ENCODE measurements at regions not wholly inside any gene's neighbourhood (a gene's known extent, or its start where the extent isn't known, plus 50 kb on each side); places are given as distances from the start of the nearest gene placed in this dataset.
A peak's percentile ranks its signal among the peaks of the same experiment; 100 is the strongest.
"Not testable (repeated sequence)": the region's sequence is repeated elsewhere in the genome, so short reads cannot be mapped to it uniquely, and the experiment has no call there.

DNA sequence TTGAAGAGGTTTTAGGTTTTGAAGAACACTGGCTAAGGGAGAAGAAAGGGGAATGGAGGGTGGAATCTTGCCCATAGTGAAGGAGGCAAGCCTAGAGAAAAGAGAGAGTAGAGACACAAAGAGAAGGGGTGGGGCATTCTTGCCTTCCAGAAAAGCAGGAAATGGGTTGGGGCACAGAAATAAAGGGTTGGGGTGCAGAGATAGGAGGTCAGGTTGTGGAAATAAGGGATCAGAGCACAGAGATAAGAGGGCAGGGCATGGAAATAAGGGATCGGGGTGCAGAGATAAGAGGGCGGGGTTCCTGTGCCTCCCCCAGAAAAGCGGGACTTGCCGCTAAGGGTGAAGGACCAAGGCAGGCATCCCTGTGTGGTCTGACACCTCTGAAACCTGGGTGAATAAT is 69.9 kb downstream of the ALG1L2 start:
- H3K4me1 ChIP-seq (ENCODE audit: control insufficient read depth, insufficient read depth, low read length, poor library complexity, severe bottlenecking); H3K9me3 ChIP-seq (ENCODE audit: control insufficient read depth, low read length); H3K27me3 ChIP-seq (replicated peaks; ENCODE audit: control insufficient read depth, insufficient read depth, low read length, poor library complexity, severe bottlenecking); H3K27ac ChIP-seq (ENCODE audit: insufficient read depth, low read length, poor library complexity, severe bottlenecking); H3K36me3 ChIP-seq (ENCODE audit: control insufficient read depth, insufficient read depth, low read length); DNase-seq; H3K4me3 ChIP-seq (ENCODE audit: insufficient read depth, low read depth, low read length, poor library complexity, severe bottlenecking): not testable (repeated sequence)

DNA sequence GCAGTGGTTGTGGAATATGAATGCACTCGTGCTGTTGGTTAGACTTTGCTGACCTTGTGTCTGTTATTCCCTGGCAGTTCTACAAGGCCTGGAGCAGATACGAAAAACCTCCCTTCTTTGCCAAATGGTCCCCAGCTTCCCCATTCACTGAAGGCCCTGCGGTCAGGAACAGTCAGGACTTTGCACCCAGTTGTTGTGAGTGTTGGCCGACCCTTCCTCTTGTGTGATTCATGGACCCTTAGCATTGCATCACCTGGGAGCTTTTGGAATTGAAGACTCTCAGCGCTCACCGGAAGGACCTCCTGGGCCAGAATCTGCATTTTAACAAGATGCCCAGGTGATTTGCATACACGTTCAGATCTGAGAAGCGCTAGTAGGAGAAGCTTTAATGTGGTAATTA is 71.6 kb downstream of the ALG1L2 start:
- not testable (repeated sequence) for H3K27ac ChIP-seq (ENCODE audit: insufficient read depth, low read length, poor library complexity, severe bottlenecking); H3K9me3 ChIP-seq (ENCODE audit: control insufficient read depth, low read length); H3K27me3 ChIP-seq (replicated peaks; ENCODE audit: control insufficient read depth, insufficient read depth, low read length, poor library complexity, severe bottlenecking); H3K4me3 ChIP-seq (ENCODE audit: insufficient read depth, low read depth, low read length, poor library complexity, severe bottlenecking); DNase-seq; H3K36me3 ChIP-seq (ENCODE audit: control insufficient read depth, insufficient read depth, low read length); H3K4me1 ChIP-seq (ENCODE audit: control insufficient read depth, insufficient read depth, low read length, poor library complexity, severe bottlenecking)

DNA sequence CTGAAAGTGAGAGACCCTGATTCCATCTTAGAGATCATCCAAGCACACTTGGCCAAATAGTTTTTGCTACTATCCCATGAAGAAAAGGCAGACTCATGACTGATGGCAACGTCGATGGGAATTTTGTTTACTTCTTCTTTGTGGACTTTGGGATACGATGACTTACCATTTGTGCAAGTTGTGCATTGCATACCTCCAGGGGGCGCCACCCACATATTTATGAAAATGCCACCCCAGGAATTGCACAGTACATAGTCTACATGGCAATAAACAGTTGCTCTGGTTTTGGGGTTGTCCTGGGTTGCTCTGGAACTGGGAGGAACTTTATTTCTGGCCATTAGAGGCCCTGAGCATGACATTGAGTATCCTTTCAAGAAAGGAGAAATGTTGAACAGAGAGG is 73.8 kb downstream of the ALG1L2 start:
- not testable (repeated sequence) for H3K4me1 ChIP-seq (ENCODE audit: control insufficient read depth, insufficient read depth, low read length, poor library complexity, severe bottlenecking); DNase-seq; H3K9me3 ChIP-seq (ENCODE audit: control insufficient read depth, low read length); H3K36me3 ChIP-seq (ENCODE audit: control insufficient read depth, insufficient read depth, low read length); H3K27ac ChIP-seq (ENCODE audit: insufficient read depth, low read length, poor library complexity, severe bottlenecking); H3K4me3 ChIP-seq (ENCODE audit: insufficient read depth, low read depth, low read length, poor library complexity, severe bottlenecking); H3K27me3 ChIP-seq (replicated peaks; ENCODE audit: control insufficient read depth, insufficient read depth, low read length, poor library complexity, severe bottlenecking)

DNA sequence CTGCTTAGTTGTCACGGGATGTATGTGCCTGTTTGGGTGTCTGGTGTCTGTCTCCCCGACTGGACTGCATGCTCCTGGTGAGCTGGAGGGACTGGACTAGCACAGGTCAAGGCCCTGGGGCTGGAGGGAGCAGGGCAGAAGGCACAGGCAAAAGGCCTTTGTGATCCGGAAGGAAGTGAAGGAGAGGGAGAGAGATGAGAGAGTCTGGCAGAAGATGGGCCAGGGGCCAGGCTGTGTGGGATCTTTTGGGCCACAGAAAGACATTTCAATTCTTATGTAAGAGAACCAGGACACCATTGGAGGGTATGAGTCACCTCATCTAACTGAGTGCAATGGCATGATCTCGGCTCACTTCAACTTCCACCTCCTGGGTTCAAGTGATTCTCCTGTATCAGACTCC is 85.2 kb downstream of the ALG1L2 start:
- H3K4me1 ChIP-seq (ENCODE audit: control insufficient read depth, insufficient read depth, low read length, poor library complexity, severe bottlenecking); H3K9me3 ChIP-seq (ENCODE audit: control insufficient read depth, low read length); H3K27me3 ChIP-seq (replicated peaks; ENCODE audit: control insufficient read depth, insufficient read depth, low read length, poor library complexity, severe bottlenecking); DNase-seq; H3K27ac ChIP-seq (ENCODE audit: insufficient read depth, low read length, poor library complexity, severe bottlenecking); H3K4me3 ChIP-seq (ENCODE audit: insufficient read depth, low read depth, low read length, poor library complexity, severe bottlenecking); H3K36me3 ChIP-seq (ENCODE audit: control insufficient read depth, insufficient read depth, low read length): not testable (repeated sequence)

DNA sequence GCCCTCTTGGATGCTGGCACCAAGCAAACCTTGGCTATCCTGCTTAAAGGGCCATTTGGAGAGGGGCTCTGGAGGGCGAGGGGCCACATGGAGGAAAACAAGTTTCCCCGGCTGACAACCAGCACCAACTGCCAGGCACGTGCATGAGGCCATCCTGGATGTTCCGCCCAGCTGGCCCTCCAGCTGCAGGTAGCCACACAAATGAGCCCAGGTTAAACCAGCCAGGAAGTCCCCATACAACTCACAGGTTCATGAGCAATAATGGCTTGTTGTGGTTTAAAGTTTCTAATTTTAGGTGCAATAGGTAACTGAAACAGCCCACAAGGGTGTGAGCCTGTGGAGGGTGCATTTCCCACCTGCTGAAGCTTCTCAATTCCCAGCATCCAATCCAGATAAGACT is 93.6 kb downstream of the ALG1L2 start:
- H3K9me3 ChIP-seq (ENCODE audit: control insufficient read depth, low read length); H3K4me1 ChIP-seq (ENCODE audit: control insufficient read depth, insufficient read depth, low read length, poor library complexity, severe bottlenecking); H3K27ac ChIP-seq (ENCODE audit: insufficient read depth, low read length, poor library complexity, severe bottlenecking); H3K27me3 ChIP-seq (replicated peaks; ENCODE audit: control insufficient read depth, insufficient read depth, low read length, poor library complexity, severe bottlenecking); H3K36me3 ChIP-seq (ENCODE audit: control insufficient read depth, insufficient read depth, low read length); DNase-seq; H3K4me3 ChIP-seq (ENCODE audit: insufficient read depth, low read depth, low read length, poor library complexity, severe bottlenecking): not testable (repeated sequence)

DNA sequence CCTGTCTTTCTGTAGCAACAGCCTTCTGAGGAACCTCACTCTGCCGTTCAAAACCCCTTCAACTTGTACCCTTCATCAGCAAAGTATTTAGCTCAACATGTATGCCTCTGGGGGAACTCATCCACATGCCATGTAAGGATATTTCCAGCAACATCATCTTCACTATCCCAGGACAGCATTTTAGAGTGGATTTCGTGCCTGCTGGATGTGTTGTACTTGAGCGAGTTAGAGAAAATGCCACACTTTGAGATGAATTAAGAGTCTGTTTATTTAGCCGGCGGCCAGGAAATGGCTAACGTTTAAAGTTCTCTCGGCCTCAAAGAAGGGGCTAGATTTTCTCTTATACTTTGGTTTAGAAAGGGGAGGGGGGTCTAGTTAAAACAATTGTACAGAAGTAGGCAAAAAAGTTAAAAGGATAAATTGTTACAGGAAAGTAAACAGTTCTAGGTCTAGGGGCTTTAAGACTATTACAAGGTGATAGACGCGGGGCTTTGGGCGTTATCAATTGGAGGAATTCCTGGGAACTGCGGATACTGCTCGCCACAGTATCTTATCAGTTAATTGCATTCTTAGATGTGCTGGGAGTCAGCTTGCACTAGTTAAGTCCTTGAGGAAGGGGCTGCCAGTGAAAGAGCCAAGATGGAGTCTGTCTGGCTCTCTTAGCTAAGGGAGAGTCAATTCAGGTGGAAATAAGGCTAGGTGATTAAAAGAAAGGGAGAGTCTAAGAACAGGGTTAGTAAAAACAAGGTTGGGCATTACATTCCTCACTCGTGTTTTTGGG is 95.0 kb downstream of the ALG1L2 start:
- H3K27ac ChIP-seq (ENCODE audit: insufficient read depth, low read length, poor library complexity, severe bottlenecking): not testable (repeated sequence)

DNA sequence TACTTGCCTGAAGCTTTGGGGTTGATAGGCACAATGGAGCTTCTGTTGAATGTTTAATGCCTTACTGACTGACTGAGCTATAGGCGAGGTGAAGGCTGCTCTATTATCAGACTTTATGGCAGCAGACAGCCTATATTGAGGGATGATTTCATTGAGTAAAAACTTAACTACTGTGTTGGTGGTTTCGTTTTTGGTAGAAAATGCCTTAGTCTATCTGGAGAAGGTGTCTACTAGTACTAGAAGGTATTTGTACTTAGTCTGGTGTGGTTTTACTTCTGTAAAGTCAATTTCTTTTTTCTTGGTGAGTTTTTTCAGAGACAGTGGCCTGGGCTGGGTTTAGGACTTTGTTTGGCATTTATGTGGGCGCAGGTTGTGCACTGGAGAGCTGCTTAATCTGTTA is 97.2 kb downstream of the ALG1L2 start:
- H3K27me3 ChIP-seq (replicated peaks; ENCODE audit: control insufficient read depth, insufficient read depth, low read length, poor library complexity, severe bottlenecking); H3K4me3 ChIP-seq (ENCODE audit: insufficient read depth, low read depth, low read length, poor library complexity, severe bottlenecking); H3K4me1 ChIP-seq (ENCODE audit: control insufficient read depth, insufficient read depth, low read length, poor library complexity, severe bottlenecking); H3K9me3 ChIP-seq (ENCODE audit: control insufficient read depth, low read length); DNase-seq; H3K36me3 ChIP-seq (ENCODE audit: control insufficient read depth, insufficient read depth, low read length): not testable (repeated sequence)
- peak overlapping the region; percentile 35 for H3K27ac ChIP-seq (ENCODE audit: insufficient read depth, low read length, poor library complexity, severe bottlenecking)

More for the DNA sequence above, 95.0 kb downstream of the ALG1L2 start:
- not testable (repeated sequence) for H3K4me1 ChIP-seq (ENCODE audit: control insufficient read depth, insufficient read depth, low read length, poor library complexity, severe bottlenecking); H3K36me3 ChIP-seq (ENCODE audit: control insufficient read depth, insufficient read depth, low read length); DNase-seq; H3K27me3 ChIP-seq (replicated peaks; ENCODE audit: control insufficient read depth, insufficient read depth, low read length, poor library complexity, severe bottlenecking); H3K9me3 ChIP-seq (ENCODE audit: control insufficient read depth, low read length); H3K4me3 ChIP-seq (ENCODE audit: insufficient read depth, low read depth, low read length, poor library complexity, severe bottlenecking)

DNA sequence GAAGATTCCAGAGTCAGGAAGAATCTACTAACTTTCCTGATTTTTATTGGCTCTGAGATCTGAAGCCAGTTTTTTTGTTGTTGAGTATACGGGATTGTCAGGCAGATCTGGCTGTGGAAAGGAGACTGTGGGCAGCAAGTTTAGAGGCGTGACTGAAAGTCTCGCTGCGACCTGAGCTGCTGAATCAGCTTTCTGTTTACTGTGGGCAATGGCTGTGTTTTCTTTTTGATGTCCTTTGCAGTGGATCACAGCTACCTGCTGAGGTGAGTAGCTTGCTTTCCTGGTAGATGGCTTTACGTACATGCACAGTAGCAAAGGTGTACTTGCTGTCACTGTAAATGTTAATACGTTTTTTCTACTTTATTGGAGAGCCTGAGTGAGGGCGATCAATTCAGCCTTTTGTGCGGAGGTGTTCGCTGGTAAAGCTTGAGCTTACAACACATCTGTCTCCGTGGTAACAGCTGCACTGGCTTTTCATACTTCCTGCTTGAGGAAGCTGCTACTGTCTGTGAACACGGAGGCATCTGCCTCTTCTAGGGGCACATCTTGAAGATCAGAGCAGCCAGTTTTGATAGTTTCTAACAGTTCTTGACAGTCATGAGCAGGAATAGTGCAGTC is 97.8 kb downstream of the ALG1L2 start:
- H3K9me3 ChIP-seq (ENCODE audit: control insufficient read depth, low read length); H3K36me3 ChIP-seq (ENCODE audit: control insufficient read depth, insufficient read depth, low read length); H3K27me3 ChIP-seq (replicated peaks; ENCODE audit: control insufficient read depth, insufficient read depth, low read length, poor library complexity, severe bottlenecking); H3K4me1 ChIP-seq (ENCODE audit: control insufficient read depth, insufficient read depth, low read length, poor library complexity, severe bottlenecking): not testable (repeated sequence)
- Histone ChIP-seq H3K27ac (ENCODE audit: insufficient read depth, low read length, poor library complexity, severe bottlenecking) (peak overlapping the region; percentile 53), H3K4me3 (ENCODE audit: insufficient read depth, low read depth, low read length, poor library complexity, severe bottlenecking) (peak overlapping the region; percentile 37)
- DNase-seq: peak in 2 of 3 donors; percentile 37 to 44

DNA sequence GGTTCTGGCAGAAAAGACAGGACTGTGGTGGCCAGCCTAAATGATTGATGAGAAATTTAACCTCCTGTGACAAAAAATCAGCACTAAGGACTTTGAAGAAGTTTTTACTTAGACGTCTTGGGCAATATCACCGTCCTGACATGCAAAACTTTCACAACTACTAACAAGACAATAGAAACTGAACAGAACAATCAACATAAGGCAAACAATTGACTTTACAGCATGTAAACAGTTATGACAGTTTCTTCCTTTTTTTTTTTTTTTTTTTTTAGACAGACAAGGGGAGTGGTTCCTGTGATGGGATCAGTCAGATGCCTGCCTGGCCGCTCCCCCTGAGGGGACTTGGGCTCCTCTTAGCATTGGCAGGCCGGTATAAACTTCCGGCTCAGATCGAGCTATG is 100.8 kb downstream of the ALG1L2 start:
- H3K4me1 ChIP-seq (ENCODE audit: control insufficient read depth, insufficient read depth, low read length, poor library complexity, severe bottlenecking); H3K9me3 ChIP-seq (ENCODE audit: control insufficient read depth, low read length); DNase-seq; H3K27ac ChIP-seq (ENCODE audit: insufficient read depth, low read length, poor library complexity, severe bottlenecking); H3K36me3 ChIP-seq (ENCODE audit: control insufficient read depth, insufficient read depth, low read length); H3K27me3 ChIP-seq (replicated peaks; ENCODE audit: control insufficient read depth, insufficient read depth, low read length, poor library complexity, severe bottlenecking); H3K4me3 ChIP-seq (ENCODE audit: insufficient read depth, low read depth, low read length, poor library complexity, severe bottlenecking): not testable (repeated sequence)

DNA sequence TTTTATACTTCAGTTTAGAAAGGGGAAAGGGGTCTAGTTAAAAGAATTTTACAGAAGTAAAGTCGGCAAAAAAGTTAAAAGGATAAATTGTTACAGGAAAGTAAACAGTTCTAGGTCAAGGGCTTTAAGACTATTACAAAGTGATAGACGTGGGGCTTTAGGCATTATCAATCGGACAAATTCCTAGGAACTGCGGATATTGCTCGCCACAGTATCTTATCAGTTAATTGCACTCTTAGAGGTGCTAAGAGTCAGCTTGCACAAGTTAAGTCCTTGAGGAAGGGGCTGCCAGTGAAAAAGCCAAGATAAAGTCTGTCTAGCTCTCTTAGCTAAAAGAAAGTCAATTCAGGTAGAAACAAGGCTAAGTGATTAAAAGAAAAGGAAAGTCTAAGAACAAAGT is 102.1 kb downstream of the ALG1L2 start:
- H3K9me3 ChIP-seq (ENCODE audit: control insufficient read depth, low read length); DNase-seq; H3K27ac ChIP-seq (ENCODE audit: insufficient read depth, low read length, poor library complexity, severe bottlenecking); H3K36me3 ChIP-seq (ENCODE audit: control insufficient read depth, insufficient read depth, low read length); H3K27me3 ChIP-seq (replicated peaks; ENCODE audit: control insufficient read depth, insufficient read depth, low read length, poor library complexity, severe bottlenecking); H3K4me1 ChIP-seq (ENCODE audit: control insufficient read depth, insufficient read depth, low read length, poor library complexity, severe bottlenecking); H3K4me3 ChIP-seq (ENCODE audit: insufficient read depth, low read depth, low read length, poor library complexity, severe bottlenecking): not testable (repeated sequence)
